AG04449 (cell line): ENCODE measurements at regions not wholly inside any gene's neighbourhood (a gene's known extent, or its start where the extent isn't known, plus 50 kb on each side); places are given as distances from the start of the nearest gene placed in this dataset.

Experiments
- CTCF ChIA-PET: fragments of 350-600 bp; formaldehyde crosslinking; extraction: SDS; loops from one replicate; lab custom pipeline; 2021; ENCODE audit warnings: antibody characterized with exemption; lab: Yijun Ruan, JAX
- POLR2A ChIA-PET: fragments of 400-600, 350-600 bp; formaldehyde crosslinking; extraction: SDS; loops from one replicate; lab custom pipeline; 2020; ENCODE audit warnings: antibody characterized with exemption, inconsistent platforms; lab: Yijun Ruan, JAX
- DNase-seq: peaks from one replicate; pipeline ENCODE4 v3.0.0-alpha.2; 2010; ENCODE audit warnings: low read depth, low spot score
- H3K4me3 ChIP-seq: 2 replicates; pipeline ENCODE4 v1.5.1; 2011; ENCODE audit warnings: low read depth, mild to moderate bottlenecking, control low read depth, low read length
- CTCF ChIP-seq: IDR thresholded peaks from one replicate; pipeline ENCODE4 v1.5.1; 2011; ENCODE audit warnings: mild to moderate bottlenecking, moderate library complexity, low read length, control low read depth, inconsistent platforms; ENCODE audit not compliant: insufficient read depth; ENCODE audit errors: missing control alignments

- CTCF ChIA-PET = no interaction called here
- DNase-seq = no peak
- no peak overlapping the region for H3K4me3 ChIP-seq
- POLR2A ChIA-PET = no interaction called here
- no peak for TF ChIP-seq CTCF
These were observed 121.1 kb downstream of the PLEKHG1 start for GRCh38 chr6:150720774-150721233.

GRCh38 chr6:150721418-150722266 lies 122.0 kb downstream of the PLEKHG1 start:
- ChIA-PET POLR2A (no interaction called here), CTCF (no interaction called here)
- no peak for DNase-seq
- H3K4me3 ChIP-seq = no peak overlapping the region
- TF ChIP-seq CTCF = no peak

DNA sequence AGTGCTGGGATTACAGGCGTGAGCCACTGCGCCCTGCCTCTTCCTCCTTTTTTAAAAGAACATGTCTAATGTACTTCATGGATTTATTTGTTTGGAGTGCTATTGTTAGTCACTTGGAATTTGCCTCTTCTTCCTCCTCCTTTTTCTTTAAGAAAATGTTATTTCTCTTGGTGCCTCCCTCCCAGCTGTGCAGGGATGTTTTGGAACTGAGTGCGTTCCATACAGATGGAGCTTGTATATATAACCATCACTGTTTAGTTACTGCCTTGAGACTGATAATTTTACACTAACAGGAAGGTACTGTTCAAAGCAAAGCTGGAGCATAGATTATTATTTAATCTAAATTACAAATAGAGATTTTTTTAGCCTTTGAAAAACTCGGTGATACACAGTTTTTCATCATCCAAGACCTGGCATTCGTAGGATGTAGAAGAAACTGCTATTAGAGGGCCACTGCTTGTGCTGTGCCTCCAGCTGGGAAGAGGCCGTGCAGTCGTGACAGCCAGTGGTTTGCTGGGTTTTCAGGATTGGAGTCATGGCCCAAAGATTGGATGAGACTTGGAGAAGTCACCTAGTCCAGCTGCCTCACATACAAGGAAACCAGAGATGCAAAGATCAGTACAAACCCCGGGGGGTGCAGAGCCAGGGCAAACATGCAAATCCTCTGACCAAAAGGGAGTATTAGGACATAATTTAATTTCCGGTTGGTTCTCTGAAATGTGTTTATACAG lies 123.1 kb downstream of the PLEKHG1 start:
- H3K4me3 ChIP-seq = no peak overlapping the region
- no peak for TF ChIP-seq CTCF
- POLR2A ChIA-PET = no interaction called here
- CTCF ChIA-PET = no interaction called here
- no peak for DNase-seq

DNA sequence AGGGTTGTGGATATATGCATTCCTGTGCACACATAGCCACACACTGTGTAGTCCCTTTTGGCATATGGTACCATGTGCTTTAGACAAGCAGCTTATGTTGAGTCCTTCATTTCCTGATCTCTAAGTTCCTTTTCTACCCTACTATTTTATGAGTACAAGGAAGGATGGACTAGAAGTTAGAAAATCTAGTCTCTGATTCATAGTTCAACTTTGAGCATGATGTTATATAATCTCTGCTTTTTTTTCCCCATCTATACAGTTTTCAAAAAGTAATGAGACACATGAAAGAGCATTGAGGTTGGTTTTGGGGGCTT lies 123.6 kb downstream of the PLEKHG1 start:
- no peak overlapping the region for H3K4me3 ChIP-seq
- no peak for TF ChIP-seq CTCF
- ChIA-PET POLR2A (no interaction called here), CTCF (no interaction called here)
- no peak for DNase-seq

DNA sequence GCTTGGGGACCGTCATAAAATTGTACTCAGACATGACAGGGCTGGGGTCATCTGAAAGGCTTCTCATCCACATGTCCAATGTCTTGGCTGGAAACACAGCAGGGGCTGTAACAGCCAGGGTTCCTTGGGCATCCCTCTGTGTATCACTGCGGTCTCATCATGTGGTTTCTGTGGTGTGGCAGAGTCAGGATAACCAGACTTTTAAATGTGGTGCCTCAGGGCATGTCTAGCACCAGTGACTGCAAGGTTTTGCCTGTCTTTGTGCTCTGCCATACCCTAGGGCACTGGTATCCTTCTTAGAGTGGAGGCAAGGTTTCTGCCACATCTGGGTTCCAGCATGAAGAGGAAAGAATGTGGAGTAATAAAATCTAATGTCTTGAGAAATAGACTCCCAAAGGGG lies 124.2 kb downstream of the PLEKHG1 start:
- POLR2A ChIA-PET = no interaction called here
- no peak for TF ChIP-seq CTCF
- no peak overlapping the region for H3K4me3 ChIP-seq
- CTCF ChIA-PET = no interaction called here
- DNase-seq = no peak

DNA sequence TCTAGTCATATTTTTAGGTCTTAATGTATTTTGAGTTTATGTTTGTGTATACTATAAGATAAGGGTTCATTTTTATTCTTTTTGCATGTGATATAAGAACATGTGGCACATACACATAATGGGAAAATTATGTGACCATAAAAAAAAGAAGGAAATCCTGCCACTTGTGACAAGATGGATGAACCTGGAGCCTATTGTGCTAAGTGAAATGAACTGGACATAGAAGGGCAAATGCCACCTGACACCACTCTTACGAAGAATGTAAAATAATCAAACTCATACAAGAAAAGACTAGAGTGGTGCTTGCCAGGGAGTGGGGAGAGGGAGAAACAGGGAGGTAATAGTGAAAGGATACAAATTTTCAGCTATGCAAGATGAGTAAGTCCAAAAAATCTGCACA lies 126.1 kb downstream of the PLEKHG1 start:
- ChIA-PET CTCF (no interaction called here), POLR2A (no interaction called here)
- H3K4me3 ChIP-seq = no peak overlapping the region
- DNase-seq = no peak
- no peak for TF ChIP-seq CTCF
